SK-N-MC (cell line): ENCODE measurements at regions not wholly inside any gene's neighbourhood (a gene's known extent, or its start where the extent isn't known, plus 50 kb on each side); places are given as distances from the start of the nearest gene placed in this dataset.

ENCODE experiments used
- EZH2 ChIP-seq: fragments of 200-600 bp; sonication (generic); IDR thresholded peaks from one replicate; pipeline ENCODE4 v1.6.1; 2017; ENCODE audit warnings: antibody characterized with exemption
- FOXP2 ChIP-seq: optimal IDR thresholded peaks from 2 replicates; pipeline ENCODE3; 2011; ENCODE audit warnings: mild to moderate bottlenecking, moderate library complexity; ENCODE audit not compliant: insufficient read depth; ENCODE audit errors: extremely low read length, control extremely low read depth
- POLR2AphosphoS5 ChIP-seq: IDR thresholded peaks from 2 replicates; pipeline ENCODE4 v1.6.1; 2012; ENCODE audit warnings: mild to moderate bottlenecking, low read depth, low read length, borderline replicate concordance

- TF ChIP-seq EZH2 = no peak
- TF ChIP-seq POLR2AphosphoS5 = no peak
- no peak for TF ChIP-seq FOXP2
Observed at GRCh38 chr1:91601554-91602376, 101.1 kb downstream of the CDC7 start.
